ENCODE measurements at regions not wholly inside any gene's neighbourhood (a gene's known extent, or its start where the extent isn't known, plus 50 kb on each side); places are given as distances from the start of the nearest gene placed in this dataset.
"Not testable (repeated sequence)": the region's sequence is repeated elsewhere in the genome, so short reads cannot be mapped to it uniquely, and the experiment has no call there.

GRCh38 chr2:32886397-32887055 is 60.2 kb upstream of the LTBP1 start:
- TF ChIP-seq CTCF (conservative IDR thresholded peaks at IDR 0.05 in 1 of 2, IDR thresholded peaks at IDR 0.05 in 1 of 2; ENCODE audit: low read depth in 1 of 2, low read length in 2 of 2); EZH2 (IDR thresholded peaks at IDR 0.05; ENCODE audit: low read length, missing control alignments): not testable (repeated sequence)
